Suppressor macrophage treated with lipopolysaccharide for 1 hour (primary cell): ENCODE measurements at regions not wholly inside any gene's neighbourhood (a gene's known extent, or its start where the extent isn't known, plus 50 kb on each side); places are given as distances from the start of the nearest gene placed in this dataset.
"Not testable (repeated sequence)": the region's sequence is repeated elsewhere in the genome, so short reads cannot be mapped to it uniquely, and the experiment has no call there.

ENCODE experiments used
- DNase-seq, 3 donors: peaks; one replicate each; pipeline ENCODE4 v3.0.0-alpha.2; 2020 to 2022

GRCh38 chr4:92237559-92237958, 66.2 kb upstream of the GRID2 start:
- no peak for DNase-seq

- no peak for DNase-seq
These were observed 62.7 kb upstream of the GRID2 start for GRCh38 chr4:92241094-92241493.

- no peak for DNase-seq
These were observed 57.4 kb upstream of the GRID2 start for GRCh38 chr4:92246384-92246783.

- DNase-seq: no peak
These were observed 54.2 kb upstream of the GRID2 start for GRCh38 chr4:92249541-92249940.

GRCh38 chr4:92251711-92252110, 52.1 kb upstream of the GRID2 start:
- DNase-seq: no peak

- not testable (repeated sequence) for DNase-seq
These were observed 51.4 kb upstream of the GRID2 start for GRCh38 chr4:92252358-92252757.

GRCh38 chr4:92252846-92253245, 50.9 kb upstream of the GRID2 start:
- no peak for DNase-seq

- DNase-seq: no peak
These were observed 50.2 kb upstream of the GRID2 start for GRCh38 chr4:92253550-92253949.
